HepG2 (cell line): ENCODE measurements at regions not wholly inside any gene's neighbourhood (a gene's known extent, or its start where the extent isn't known, plus 50 kb on each side); places are given as distances from the start of the nearest gene placed in this dataset.

ENCODE experiments used
- ATAC-seq: fragments of 200-7000 bp; cut with Tn5 transposase; 3 replicates; pipeline ENCODE4 v1.9.1; 2020; ENCODE audit warnings: mild to moderate bottlenecking, moderate library complexity
- BruUV-seq: library from RNA; stranded (reverse); fragments of 400-500 nt; replicated peaks from 2 replicates; lab custom pipeline; 2021; lab: Mats Ljungman, UMichigan
- CTCF ChIA-PET: fragments of 300-600 bp; formaldehyde crosslinking; extraction: SDS; loops from one replicate; lab custom pipeline; 2021; ENCODE audit warnings: low total read pairs, inconsistent platforms, low intra/inter-chr PET ratio; lab: Yijun Ruan, JAX
- POLR2A ChIA-PET: fragments of 350-600 bp; sonication (Branson Sonifier 250); formaldehyde crosslinking; loops from one replicate; lab custom pipeline; 2020; ENCODE audit warnings: antibody characterized with exemption, inconsistent platforms; lab: Yijun Ruan, JAX
- DNase-seq: peaks from one replicate; pipeline ENCODE4 v3.0.0-alpha.2; 2015; ENCODE audit warnings: low spot score
- FAIRE-seq: peaks from 3 replicates; lab custom pipeline; 2011; peaks lifted over from hg19 to GRCh38; lab: Jason Lieb, UNC
- H2AFZ ChIP-seq: one replicate; pipeline ENCODE4 v1.6.1; 2011; ENCODE audit warnings: low read length, inconsistent platforms
- H3K27ac ChIP-seq: fragments of 300-600 bp; 3 replicates; pipeline ENCODE4 v1.8.0; 2011; ENCODE audit warnings: mixed run types, mild to moderate bottlenecking, mixed read lengths, low read length, inconsistent platforms; ENCODE audit not compliant: insufficient read depth; ENCODE audit errors: extremely low read length
- H3K27me3 ChIP-seq, 2 experiments: fragments of 200-600 bp in 1 of 2; 2 replicates in 1 of 2; 3 replicates in 1 of 2; pipeline versions ENCODE4 v1.6.0 to v1.8.0; 2011; ENCODE audit warnings: low read length in 2 of 2, mild to moderate bottlenecking in 2 of 2, moderate library complexity in 2 of 2, inconsistent platforms in 1 of 2; ENCODE audit not compliant: insufficient read depth in 2 of 2, control insufficient read depth in 1 of 2
- H3K36me3 ChIP-seq, 2 experiments: fragments of 200-600 bp in 1 of 2; replicated peaks in 1 of 2; 2 replicates in 1 of 2; 3 replicates in 1 of 2; pipeline versions ENCODE4 v1.5.1 to v1.8.0; 2011; ENCODE audit warnings: low read length in 2 of 2, inconsistent platforms in 1 of 2; ENCODE audit not compliant: insufficient read depth in 2 of 2, control insufficient read depth in 1 of 2
- H3K4me1 ChIP-seq: 2 replicates; pipeline ENCODE4 v1.5.1; 2012; ENCODE audit warnings: low read length, inconsistent platforms; ENCODE audit not compliant: insufficient read depth
- H3K4me2 ChIP-seq: 2 replicates; pipeline ENCODE4 v1.6.0; 2011; ENCODE audit warnings: low read depth, low read length, inconsistent platforms
- H3K4me3 ChIP-seq, 3 experiments: fragments of 200-600 bp in 1 of 3; sonication (generic), shearing (Covaris generic) in 1 of 3; replicated peaks in 1 of 3; 2 replicates each; pipeline ENCODE4 v1.5.1; 2011 to 2016; ENCODE audit warnings: low read length in 3 of 3, inconsistent platforms in 2 of 3, low read depth in 2 of 3, mild to moderate bottlenecking in 2 of 3, control low read depth in 1 of 3, mixed read lengths in 1 of 3; ENCODE audit not compliant: insufficient read depth in 1 of 3
- H3K79me2 ChIP-seq: one replicate; pipeline ENCODE4 v1.6.1; 2011; ENCODE audit warnings: low read length, inconsistent platforms; ENCODE audit not compliant: insufficient read depth
- H3K9ac ChIP-seq: 2 replicates; pipeline ENCODE4 v1.6.0; 2011; ENCODE audit warnings: mild to moderate bottlenecking, low read depth, low read length, inconsistent platforms; ENCODE audit not compliant: insufficient read depth
- H3K9me3 ChIP-seq: 2 replicates; pipeline ENCODE4 v1.5.1; 2012; ENCODE audit warnings: mild to moderate bottlenecking, low read length
- H4K20me1 ChIP-seq: 2 replicates; pipeline ENCODE4 v1.6.0; 2011; ENCODE audit warnings: inconsistent platforms, mild to moderate bottlenecking, low read length, moderate library complexity; ENCODE audit not compliant: insufficient read depth
- AKAP8 ChIP-seq: sonication (generic); formaldehyde crosslinking; IDR thresholded peaks from 2 replicates; pipeline ENCODE4 v1.5.1; 2020; ENCODE audit warnings: mild to moderate bottlenecking, missing genetic modification reagents
- PAWR ChIP-seq: sonication (generic); formaldehyde crosslinking; IDR thresholded peaks from 2 replicates; pipeline ENCODE4 v1.4.0; 2020; ENCODE audit warnings: missing genetic modification reagents, mild to moderate bottlenecking, borderline replicate concordance
- PRMT3 ChIP-seq: sonication (generic); formaldehyde crosslinking; IDR thresholded peaks from 2 replicates; pipeline ENCODE4 v1.8.1; 2022; ENCODE audit warnings: low read depth, mild to moderate bottlenecking, moderate library complexity, missing genetic modification reagents, borderline replicate concordance
- PRPF4 ChIP-seq: fragments of 200-400 bp; formaldehyde crosslinking; IDR thresholded peaks from 2 replicates; pipeline ENCODE4 v1.6.1; 2016; ENCODE audit warnings: low read length, low read depth; ENCODE audit not compliant: poor library complexity, severe bottlenecking
- TCF7 ChIP-seq: sonication (generic); IDR thresholded peaks from 2 replicates; pipeline ENCODE4 v1.6.1; 2016; ENCODE audit warnings: antibody characterized with exemption, low read depth
- THRA ChIP-seq: sonication (generic); formaldehyde crosslinking; IDR thresholded peaks from 2 replicates; pipeline ENCODE4 v1.4.0; 2020; ENCODE audit warnings: missing genetic modification reagents, borderline replicate concordance
- ZBTB8A ChIP-seq: sonication (generic); formaldehyde crosslinking; IDR thresholded peaks from 2 replicates; pipeline ENCODE4 v1.4.0; 2020; ENCODE audit warnings: mild to moderate bottlenecking, low read depth, missing genetic modification reagents, borderline replicate concordance
- ZNF20 ChIP-seq: sonication (generic); formaldehyde crosslinking; IDR thresholded peaks from 2 replicates; pipeline ENCODE4 v1.4.0; 2020; ENCODE audit warnings: mild to moderate bottlenecking, moderate library complexity, missing genetic modification reagents
- ZNF333 ChIP-seq: sonication (generic); formaldehyde crosslinking; IDR thresholded peaks from 2 replicates; pipeline ENCODE4 v1.4.0; 2020; ENCODE audit warnings: mild to moderate bottlenecking, missing genetic modification reagents, borderline replicate concordance
- ZNF383 ChIP-seq: sonication (generic); formaldehyde crosslinking; IDR thresholded peaks from 2 replicates; pipeline ENCODE4 v1.4.0; 2020; ENCODE audit warnings: missing genetic modification reagents, mild to moderate bottlenecking, borderline replicate concordance
- ZNF577 ChIP-seq: sonication (generic); formaldehyde crosslinking; IDR thresholded peaks from 2 replicates; pipeline ENCODE4 v1.4.0; 2020; ENCODE audit warnings: mild to moderate bottlenecking, low read depth, missing genetic modification reagents, borderline replicate concordance
- ZNF580 ChIP-seq: IDR thresholded peaks from 2 replicates; pipeline ENCODE4 v1.6.1; 2016; ENCODE audit warnings: low read depth, borderline replicate concordance
- ZNF746 ChIP-seq: sonication (generic); formaldehyde crosslinking; IDR thresholded peaks from 2 replicates; pipeline ENCODE4 v1.8.0; 2022; ENCODE audit warnings: mild to moderate bottlenecking, missing genetic modification reagents
- ZNF770 ChIP-seq: sonication (generic); formaldehyde crosslinking; IDR thresholded peaks from 2 replicates; pipeline ENCODE4 v1.5.0; 2020; ENCODE audit warnings: mild to moderate bottlenecking, missing genetic modification reagents
- ZNF83 ChIP-seq: sonication (generic); formaldehyde crosslinking; IDR thresholded peaks from 2 replicates; pipeline ENCODE4 v1.4.0; 2020; ENCODE audit warnings: missing genetic modification reagents, mild to moderate bottlenecking, borderline replicate concordance
- ZNF883 ChIP-seq: sonication (generic); formaldehyde crosslinking; IDR thresholded peaks from 2 replicates; pipeline ENCODE4 v1.5.1; 2020; ENCODE audit warnings: mild to moderate bottlenecking, missing genetic modification reagents; ENCODE audit errors: not compliant biosample characterization
- WGBS: methylation state at CpG from one replicate; pipeline ENCODE4 v1.1.6; 2017; ENCODE audit warnings: low lambda C conversion rate; 5-methylcytosine and 5-hydroxymethylcytosine counted together
- in situ Hi-C: cut with HindIII; loops from 2 replicates; pipeline ENCODE4 v1.10.0; 2017; ENCODE audit warnings: low pct_unique_long_range_greater_than_20kb; ENCODE audit not compliant: extremely low pct_ligation_motif_present
- intact Hi-C: fragments of 100-400 bp; cut with micrococcal nuclease; formaldehyde crosslinking; loops from one replicate; pipeline ENCODE4 v1.10.0; 2022; ENCODE audit not compliant: unreplicated experiment

GRCh38 chr13:33471204-33471603 is 185.6 kb upstream of the STARD13 start:
- in situ Hi-C loops: no loop called here
- no peaks in the 10 kb centered on the region for H3K4me1 ChIP-seq
- no peaks in the 10 kb centered on the region; a peak in 1 of 5 replicates for H3K36me3 ChIP-seq
- H3K9ac ChIP-seq: no peak overlapping the region
- H2AFZ ChIP-seq: no peak overlapping the region
- no peak for ATAC-seq
- no peak for DNase-seq
- H4K20me1 ChIP-seq: no peaks in the 10 kb centered on the region
- no peaks in the 10 kb centered on the region for H3K79me2 ChIP-seq
- no peak for FAIRE-seq
- peaks cover 12% of the 10 kb centered on the region for H3K9me3 ChIP-seq
- ChIA-PET POLR2A (no interaction called here), CTCF (no interaction called here)
- no peak overlapping the region for H3K4me2 ChIP-seq
- no peaks in the 10 kb centered on the region for H3K27me3 ChIP-seq
- H3K4me3 ChIP-seq: no peak overlapping the region
- no TSS peak for BruUV-seq
- TF ChIP-seq ZNF83 (CRISPR knock-in tag) (no peak), ZNF20 (no peak), ZNF580 (CRISPR knock-in tag) (no peak), PRPF4 (no peak), ZNF383 (CRISPR knock-in tag) (no peak), ZNF883 (CRISPR knock-in tag) (no peak), PAWR (CRISPR knock-in tag) (no peak), ZBTB8A (CRISPR knock-in tag) (no peak)
- TF ChIP-seq, all 625 proteins: peak for 0
- H3K27ac ChIP-seq: no peak overlapping the region
- intact Hi-C loops: no loop called here

GRCh38 chr13:33472446-33472845 is 186.9 kb upstream of the STARD13 start:
- in situ Hi-C loops (no loop called here), intact Hi-C loops (no loop called here)
- Histone ChIP-seq H3K9ac (no peak overlapping the region), H3K9me3 (peaks cover 23% of the 10 kb centered on the region), H3K4me1 (no peaks in the 10 kb centered on the region), H3K4me3 (no peak overlapping the region), H3K79me2 (no peaks in the 10 kb centered on the region), H4K20me1 (no peaks in the 10 kb centered on the region), H2AFZ (no peak overlapping the region), H3K4me2 (no peak overlapping the region), H3K27me3 (no peaks in the 10 kb centered on the region), H3K36me3 (no peaks in the 10 kb centered on the region; a peak in 1 of 5 replicates), H3K27ac (no peak overlapping the region)
- 88% methylated on average over 3 of the region's 3 CpGs for WGBS
- POLR2A ChIA-PET: no interaction called here
- no peak for FAIRE-seq
- ATAC-seq: no peak
- BruUV-seq: no TSS peak
- no peak for DNase-seq
- CTCF ChIA-PET: no interaction called here
- TF ChIP-seq ZNF770 (CRISPR knock-in tag): no peak
- no peak for TF ChIP-seq ZNF577 (CRISPR knock-in tag)
- no peak for TF ChIP-seq ZNF746 (CRISPR knock-in tag)
- TF ChIP-seq AKAP8 (CRISPR knock-in tag): no peak
- no peak for TF ChIP-seq PRMT3 (CRISPR knock-in tag)
- TF ChIP-seq ZNF333 (CRISPR knock-in tag): no peak
- no peak for TF ChIP-seq THRA (CRISPR knock-in tag)
- no peak for TF ChIP-seq TCF7
